CD14-positive monocyte (primary cell): ENCODE measurements at regions not wholly inside any gene's neighbourhood (a gene's known extent, or its start where the extent isn't known, plus 50 kb on each side); places are given as distances from the start of the nearest gene placed in this dataset.

Source experiments
- DNase-seq, 3 donors: peaks; one replicate each; pipeline ENCODE4 v3.0.0-alpha.2; 2011 to 2022
- H2AFZ ChIP-seq: 2 replicates; pipeline ENCODE4 v1.6.0; 2012; ENCODE audit warnings: mild to moderate bottlenecking, low read depth, low read length, inconsistent platforms; ENCODE audit not compliant: insufficient read depth, poor library complexity, severe bottlenecking
- H3K27ac ChIP-seq, 2 donors: 1 replicate in 1 of 2; 2 replicates in 1 of 2; pipeline ENCODE4 v1.5.1; 2012 to 2013; ENCODE audit warnings: low read length in 2 of 2, control low read depth in 1 of 2, inconsistent platforms in 1 of 2, low read depth in 1 of 2, mild to moderate bottlenecking in 1 of 2
- H3K27me3 ChIP-seq, 2 donors: one replicate each; pipeline versions ENCODE4 v1.6.0 to v1.6.1; 2011 to 2013; ENCODE audit warnings: low read length in 2 of 2; ENCODE audit not compliant: control insufficient read depth in 2 of 2, insufficient read depth in 2 of 2
- H3K36me3 ChIP-seq, 2 donors: replicated peaks in 1 of 2; 1 replicate in 1 of 2; 2 replicates in 1 of 2; pipeline versions ENCODE4 v1.5.1 to v1.6.1; 2012 to 2013; ENCODE audit warnings: low read length in 2 of 2, control low read depth in 1 of 2, inconsistent platforms in 1 of 2, mild to moderate bottlenecking in 1 of 2; ENCODE audit not compliant: insufficient read depth in 2 of 2, control insufficient read depth in 1 of 2
- H3K4me1 ChIP-seq, 2 donors: 1 replicate in 1 of 2; 2 replicates in 1 of 2; pipeline versions ENCODE4 v1.5.1 to v1.6.1; 2012 to 2013; ENCODE audit warnings: low read length in 2 of 2, control low read depth in 1 of 2, inconsistent platforms in 1 of 2, mild to moderate bottlenecking in 1 of 2, moderate library complexity in 1 of 2; ENCODE audit not compliant: insufficient read depth in 2 of 2, control insufficient read depth in 1 of 2
- H3K4me2 ChIP-seq: replicated peaks from 2 replicates; pipeline ENCODE3; 2012; ENCODE audit warnings: low read length, moderate library complexity, mild to moderate bottlenecking; ENCODE audit not compliant: poor library complexity, severe bottlenecking; ENCODE audit errors: extremely low read depth
- H3K4me3 ChIP-seq, 3 experiments: fragments of 200-600 bp in 1 of 3; sonication (generic) in 1 of 3; replicated peaks in 1 of 3; 1 replicate in 2 of 3; 2 replicates in 1 of 3; pipeline ENCODE4 v1.5.1; 2011 to 2013; ENCODE audit warnings: low read length in 3 of 3, mild to moderate bottlenecking in 3 of 3, control low read depth in 2 of 3, low read depth in 2 of 3, inconsistent platforms in 1 of 3, moderate library complexity in 1 of 3
- H3K79me2 ChIP-seq: 2 replicates; pipeline ENCODE4 v1.6.0; 2012; ENCODE audit warnings: mild to moderate bottlenecking, control low read depth, inconsistent platforms, low read length, moderate library complexity; ENCODE audit not compliant: insufficient read depth
- H3K9ac ChIP-seq: 2 replicates; pipeline ENCODE4 v1.6.0; 2017; ENCODE audit warnings: low read length, mild to moderate bottlenecking; ENCODE audit not compliant: insufficient read depth, poor library complexity, severe bottlenecking
- H3K9me3 ChIP-seq, 2 donors: replicated peaks in 1 of 2; 1 replicate in 1 of 2; 2 replicates in 1 of 2; pipeline versions ENCODE4 v1.5.1 to v1.6.1; 2012 to 2013; ENCODE audit warnings: low read length in 2 of 2, control low read depth in 1 of 2; ENCODE audit not compliant: control insufficient read depth in 1 of 2, insufficient read depth in 1 of 2
- H4K20me1 ChIP-seq: 2 replicates; pipeline ENCODE4 v1.6.0; 2012; ENCODE audit warnings: mild to moderate bottlenecking, low read length, control low read depth, moderate library complexity; ENCODE audit not compliant: insufficient read depth
- H3K27ac Mint-ChIP-seq, 7 donors: one replicate each; pipeline ENCODE4 v1.8.0; 2020; ENCODE audit warnings: mild to moderate bottlenecking in 7 of 7, mixed read lengths in 7 of 7, moderate library complexity in 6 of 7, inconsistent platforms in 2 of 7
- H3K27me3 Mint-ChIP-seq, 3 donors: one replicate each; pipeline ENCODE4 v1.8.0; 2021 to 2022; ENCODE audit warnings: low read depth in 3 of 3, mild to moderate bottlenecking in 3 of 3, mixed read lengths in 3 of 3, moderate library complexity in 3 of 3, inconsistent platforms in 1 of 3
- H3K36me3 Mint-ChIP-seq, 2 donors: one replicate each; pipeline ENCODE4 v1.8.0; 2020; ENCODE audit warnings: mixed read lengths in 2 of 2, inconsistent platforms in 1 of 2, mild to moderate bottlenecking in 1 of 2
- H3K4me1 Mint-ChIP-seq: one replicate; pipeline ENCODE4 v1.8.0; 2020; ENCODE audit warnings: mild to moderate bottlenecking, mixed read lengths
- H3K4me3 Mint-ChIP-seq, 2 donors: one replicate each; pipeline ENCODE4 v1.8.0; 2020; ENCODE audit warnings: mild to moderate bottlenecking in 2 of 2, mixed read lengths in 2 of 2, moderate library complexity in 1 of 2
- H3K9me3 Mint-ChIP-seq, 7 donors: one replicate each; pipeline ENCODE4 v1.8.0; 2020 to 2022; ENCODE audit warnings: mixed read lengths in 7 of 7, mild to moderate bottlenecking in 6 of 7, moderate library complexity in 6 of 7, inconsistent platforms in 2 of 7
- WGBS: methylation state at CpG from one replicate; pipeline ENCODE4 v1.1.5; 2013; ENCODE audit warnings: missing lambda C conversion rate; ENCODE audit not compliant: insufficient coverage; 5-methylcytosine and 5-hydroxymethylcytosine counted together
- intact Hi-C, 2 donors: fragments of 100-400 bp; cut with micrococcal nuclease; formaldehyde crosslinking; loops; one replicate each; pipeline versions ENCODE4 v1.15.0 to v1.15.1; 2023
- TF ChIP-seq, protein P1 (sequence below): fragments of 200-600 bp; IDR thresholded peaks from one replicate; pipeline ENCODE4 v1.8.0; 2022; ENCODE audit warnings: antibody characterized with exemption, mild to moderate bottlenecking

DNA sequence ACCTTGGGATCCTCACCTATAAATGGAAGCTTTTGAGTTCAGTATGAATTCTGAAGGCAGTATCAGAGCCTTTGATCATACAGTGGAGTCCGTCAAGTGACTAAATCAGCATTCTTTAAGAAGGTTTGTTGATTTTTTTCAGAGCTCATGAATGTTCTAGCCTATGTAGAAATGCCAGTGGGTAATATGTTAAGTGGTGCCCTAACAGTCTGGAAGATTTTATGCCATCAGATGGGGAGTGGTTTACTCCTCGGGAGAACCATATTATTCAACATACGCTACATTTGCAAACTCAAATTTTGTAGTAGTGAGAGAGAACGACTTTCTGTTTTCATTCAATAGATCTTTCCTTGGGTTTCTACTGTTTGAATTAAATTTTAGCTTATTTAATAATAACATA lies 225.0 kb upstream of the ACVR2A start:
- Histone ChIP-seq H3K4me2 (no peak overlapping the region), H3K4me3 (no peak overlapping the region), H3K36me3 (no peaks in the 10 kb centered on the region), H3K27me3 (no peaks in the 10 kb centered on the region), H2AFZ (no peak overlapping the region), H4K20me1 (no peaks in the 10 kb centered on the region), H3K9me3 (no peaks in the 10 kb centered on the region), H3K27ac (no peak overlapping the region), H3K9ac (no peak overlapping the region), H3K4me1 (peaks cover 8 to 18% of the 10 kb centered on the region in 2 donors), H3K79me2 (no peaks in the 10 kb centered on the region)
- no peak overlapping the region for H3K4me3 Mint-ChIP-seq
- H3K27me3 Mint-ChIP-seq, result peaks cover 0 to 2% (median 0%) of the 10 kb centered on the region in 3 donors
- H3K9me3 Mint-ChIP-seq, result peaks cover 0 to 5% (median 0%) of the 10 kb centered on the region in 7 donors
- intact Hi-C loops, result loop anchor here in 1 of 2 donors (10.0 kb wide), 1 partner anchor 55 kb away; no protein-coding TSS in a partner anchor
- H3K4me1 Mint-ChIP-seq, result peaks cover 17% of the 10 kb centered on the region
- 100% methylated on average over 1 of the region's 4 CpGs for WGBS
- H3K27ac Mint-ChIP-seq, result peak overlapping the region in 1 of 7 donors; percentile 31
- no peak for DNase-seq
- H3K36me3 Mint-ChIP-seq, result no peaks in the 10 kb centered on the region
- TF ChIP-seq, protein P1, sequence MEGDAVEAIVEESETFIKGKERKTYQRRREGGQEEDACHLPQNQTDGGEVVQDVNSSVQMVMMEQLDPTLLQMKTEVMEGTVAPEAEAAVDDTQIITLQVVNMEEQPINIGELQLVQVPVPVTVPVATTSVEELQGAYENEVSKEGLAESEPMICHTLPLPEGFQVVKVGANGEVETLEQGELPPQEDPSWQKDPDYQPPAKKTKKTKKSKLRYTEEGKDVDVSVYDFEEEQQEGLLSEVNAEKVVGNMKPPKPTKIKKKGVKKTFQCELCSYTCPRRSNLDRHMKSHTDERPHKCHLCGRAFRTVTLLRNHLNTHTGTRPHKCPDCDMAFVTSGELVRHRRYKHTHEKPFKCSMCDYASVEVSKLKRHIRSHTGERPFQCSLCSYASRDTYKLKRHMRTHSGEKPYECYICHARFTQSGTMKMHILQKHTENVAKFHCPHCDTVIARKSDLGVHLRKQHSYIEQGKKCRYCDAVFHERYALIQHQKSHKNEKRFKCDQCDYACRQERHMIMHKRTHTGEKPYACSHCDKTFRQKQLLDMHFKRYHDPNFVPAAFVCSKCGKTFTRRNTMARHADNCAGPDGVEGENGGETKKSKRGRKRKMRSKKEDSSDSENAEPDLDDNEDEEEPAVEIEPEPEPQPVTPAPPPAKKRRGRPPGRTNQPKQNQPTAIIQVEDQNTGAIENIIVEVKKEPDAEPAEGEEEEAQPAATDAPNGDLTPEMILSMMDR, result no peak

DNA sequence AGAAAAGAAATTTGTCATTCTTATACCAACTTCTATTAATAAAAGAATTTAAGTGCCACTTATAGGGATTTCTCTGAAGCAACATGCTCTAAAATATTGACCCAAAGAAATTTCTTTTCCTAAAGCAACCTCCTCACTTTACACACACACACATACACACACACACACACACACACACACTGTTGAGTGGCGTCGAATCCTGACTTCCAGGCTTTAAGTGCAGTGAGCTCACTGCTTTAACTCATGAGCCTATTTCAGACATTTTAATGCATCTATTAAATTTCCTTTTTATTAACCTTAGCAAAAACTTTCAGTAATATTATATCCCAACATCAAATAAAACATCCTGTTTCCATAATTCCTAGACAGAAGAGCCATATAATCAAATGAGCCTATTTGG lies 229.1 kb upstream of the ACVR2A start:
- Histone ChIP-seq H3K27ac (no peak overlapping the region), H3K9me3 (no peaks in the 10 kb centered on the region)
- 100% methylated on average over 2 of the region's 2 CpGs for WGBS

More for the DNA sequence above, 229.1 kb upstream of the ACVR2A start:
- H3K27me3 ChIP-seq, result no peaks in the 10 kb centered on the region
- H3K4me2 ChIP-seq, result no peak overlapping the region
- no peaks in the 10 kb centered on the region for H4K20me1 ChIP-seq
- TF ChIP-seq, protein P1, result no peak
- peaks cover 0 to 4% of the 10 kb centered on the region in 2 donors for H3K36me3 Mint-ChIP-seq
- no peaks in the 10 kb centered on the region for H3K36me3 ChIP-seq
- no peak overlapping the region for H3K9ac ChIP-seq
- intact Hi-C loops, result loop anchor here in 1 of 2 donors (10.0 kb wide), 1 partner anchor 51 kb away; no protein-coding TSS in a partner anchor
- peaks cover 0 to 2% (median 0%) of the 10 kb centered on the region in 7 donors for H3K9me3 Mint-ChIP-seq
- peaks cover 7% of the 10 kb centered on the region for H3K4me1 Mint-ChIP-seq
- no peaks in the 10 kb centered on the region for H3K4me1 ChIP-seq
- H3K4me3 Mint-ChIP-seq, result no peak overlapping the region
- no peak overlapping the region for H3K4me3 ChIP-seq
- no peak for DNase-seq
- H2AFZ ChIP-seq, result no peak overlapping the region
- peaks cover 0 to 2% (median 0%) of the 10 kb centered on the region in 3 donors for H3K27me3 Mint-ChIP-seq
- no peaks in the 10 kb centered on the region for H3K79me2 ChIP-seq
- no peak overlapping the region for H3K27ac Mint-ChIP-seq
